ENCODE measurements at regions not wholly inside any gene's neighbourhood (a gene's known extent, or its start where the extent isn't known, plus 50 kb on each side); places are given as distances from the start of the nearest gene placed in this dataset.

DNA sequence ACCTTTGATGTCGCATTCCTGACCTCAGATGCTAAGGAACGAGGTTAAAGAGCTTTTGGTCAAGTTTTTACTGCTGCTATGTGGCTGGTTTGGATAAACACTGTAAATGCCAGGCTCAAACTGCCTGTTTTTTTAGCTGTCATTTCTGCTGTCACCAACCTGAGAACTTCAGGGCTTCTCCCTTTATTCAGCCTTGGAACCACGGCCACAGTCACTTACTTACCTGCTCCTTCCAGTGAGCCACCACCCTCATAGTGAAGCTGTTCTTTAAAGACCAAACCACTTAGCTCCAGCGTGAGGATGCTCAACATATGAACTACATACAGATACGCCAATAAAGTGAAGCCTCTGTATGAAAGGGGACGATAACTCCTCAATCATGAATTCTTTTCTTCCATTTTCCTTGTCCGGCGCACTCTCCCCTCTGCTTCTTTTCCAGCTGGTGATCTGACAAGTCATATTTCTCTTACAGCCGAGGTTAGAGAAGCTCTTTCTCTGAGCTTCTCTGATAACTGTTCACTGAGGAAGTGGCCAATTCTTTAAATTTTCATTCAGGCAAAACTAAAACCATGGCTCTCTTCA is 152.8 kb upstream of the ANK2 start:
- no peak for DNase-seq

DNA sequence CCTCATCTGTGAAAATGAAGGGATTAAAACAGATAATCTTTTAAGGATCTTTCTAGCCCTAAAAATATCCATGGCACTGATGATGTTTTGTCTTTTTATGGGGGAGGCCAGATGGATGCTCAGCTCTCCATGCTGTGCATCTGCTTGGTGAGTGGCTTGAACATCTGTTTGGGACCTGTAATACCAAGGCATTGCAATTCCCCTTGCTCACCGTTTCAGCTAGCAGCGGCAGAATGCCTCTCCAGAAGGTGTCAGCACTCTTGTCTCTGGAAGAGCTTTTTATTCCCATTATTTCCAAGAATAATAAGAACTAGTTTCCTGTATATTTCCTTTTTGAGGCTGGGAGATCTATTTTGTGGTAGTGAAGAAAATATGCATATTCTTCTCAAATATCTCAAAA is 151.9 kb upstream of the ANK2 start:
- no peak for DNase-seq

DNA sequence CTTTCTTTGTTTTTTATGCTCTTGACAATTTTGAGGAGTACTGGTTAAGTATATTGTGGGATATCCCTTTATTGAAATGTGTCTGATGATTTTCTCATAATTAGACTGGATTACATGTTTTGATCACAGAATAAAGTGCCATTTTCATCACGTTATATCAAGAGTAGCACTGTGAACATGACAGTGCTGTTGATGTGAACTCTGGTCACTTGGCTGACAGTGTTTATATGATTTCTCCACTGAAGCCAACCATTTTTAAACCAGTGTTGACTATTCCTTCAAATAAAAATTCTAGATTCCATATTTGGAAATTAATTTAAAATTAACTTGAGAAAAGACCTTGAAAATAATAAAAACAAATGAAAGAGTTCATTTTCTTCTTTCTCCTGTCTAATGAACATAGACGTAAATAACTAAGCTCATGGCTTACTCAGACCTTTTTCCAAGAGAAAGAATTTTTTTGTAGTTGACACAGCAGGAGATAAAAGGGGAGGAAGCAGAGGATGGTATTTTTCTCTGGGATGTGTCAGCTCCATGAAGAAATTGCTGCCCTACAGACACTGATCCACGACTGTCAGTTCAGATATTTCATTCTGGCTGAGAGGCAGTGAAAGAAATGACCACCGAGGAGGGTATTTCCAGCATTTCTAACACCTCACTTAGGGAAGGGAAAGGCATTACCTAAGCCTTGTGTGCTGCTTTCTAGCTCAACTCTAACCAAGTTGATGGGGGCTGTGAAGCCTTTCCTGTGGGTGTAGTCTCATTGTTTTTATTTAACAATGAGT is 150.9 kb upstream of the ANK2 start:
- DNase-seq = no peak

DNA sequence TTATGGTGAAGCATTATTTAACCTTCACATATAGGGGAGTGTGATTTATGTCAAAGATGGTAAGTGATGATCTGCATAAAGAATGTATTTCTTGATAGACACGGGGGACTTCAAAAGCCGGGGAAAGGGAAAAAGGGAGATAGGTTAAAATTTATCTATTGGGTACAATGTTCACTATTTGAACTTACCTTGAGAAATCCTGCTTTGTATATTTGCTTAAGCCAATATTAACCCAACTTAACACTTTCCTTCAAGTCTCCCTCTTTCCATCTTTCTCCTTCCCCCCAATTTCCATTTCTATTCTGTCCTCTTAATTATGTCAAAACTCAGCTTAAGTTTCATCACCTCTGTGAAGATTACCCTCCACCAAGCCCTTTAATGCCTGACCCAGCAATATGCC is 149.0 kb upstream of the ANK2 start:
- DNase-seq = no peak

DNA sequence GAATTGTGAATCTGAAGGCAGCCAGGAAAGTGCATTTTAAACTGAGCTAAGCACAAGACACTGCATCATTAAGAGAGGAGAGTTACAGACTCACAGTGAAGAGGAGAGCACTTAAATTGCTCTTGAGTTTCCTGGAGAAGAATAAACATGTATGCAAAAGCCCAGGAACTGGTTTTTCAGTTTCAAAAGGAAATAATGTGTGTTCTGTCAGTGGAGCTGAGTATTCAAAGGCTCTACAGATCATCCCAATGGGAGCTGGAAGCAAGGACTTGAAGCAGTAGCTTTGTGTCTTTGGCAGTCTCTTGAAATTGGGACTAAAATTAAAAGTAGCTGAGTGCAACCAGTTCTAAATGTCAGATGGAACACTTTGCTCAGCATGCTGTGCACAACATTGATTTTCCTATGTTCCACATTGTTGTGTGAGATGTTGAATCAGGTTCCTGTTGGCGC is 147.5 kb upstream of the ANK2 start:
- no peak for DNase-seq

DNA sequence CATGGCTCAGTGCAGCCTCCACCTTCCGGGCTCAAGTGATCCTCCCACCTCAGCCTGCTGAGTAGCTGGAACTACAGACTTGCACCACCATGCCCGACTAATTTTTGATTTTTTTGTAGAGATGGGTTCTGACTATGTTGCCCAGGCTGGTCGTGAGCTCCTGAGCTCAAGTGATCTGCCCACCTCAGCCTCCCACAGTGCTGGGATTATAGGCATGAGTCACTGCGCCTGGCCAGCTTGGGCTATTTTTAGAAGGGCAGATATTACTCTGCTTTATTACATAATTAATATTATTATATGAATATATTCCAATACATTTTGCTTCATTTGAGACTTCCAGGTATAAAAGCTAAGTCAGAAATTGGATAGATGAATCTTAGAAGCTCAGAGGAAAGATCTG is 143.7 kb upstream of the ANK2 start:
- DNase-seq = no peak

DNA sequence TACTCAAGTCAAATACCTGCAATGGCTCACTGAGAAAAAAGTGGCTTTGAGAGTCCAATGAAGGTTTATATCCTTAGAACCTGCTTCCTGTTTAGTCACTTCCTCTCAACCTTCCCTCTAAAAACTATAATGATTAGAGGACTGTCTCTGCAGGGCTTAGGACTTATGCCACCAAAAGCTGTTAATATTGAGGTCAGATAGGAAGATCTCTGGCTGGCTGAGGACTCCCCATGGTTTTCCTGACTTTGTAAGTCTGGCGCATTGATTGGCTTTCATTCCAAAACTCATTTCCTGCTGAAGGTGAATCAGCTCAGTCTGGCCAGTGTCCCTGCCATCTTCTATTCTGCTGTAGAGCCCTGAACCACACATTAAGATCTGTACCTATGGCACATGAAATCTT is 140.9 kb upstream of the ANK2 start:
- DNase-seq = no peak

DNA sequence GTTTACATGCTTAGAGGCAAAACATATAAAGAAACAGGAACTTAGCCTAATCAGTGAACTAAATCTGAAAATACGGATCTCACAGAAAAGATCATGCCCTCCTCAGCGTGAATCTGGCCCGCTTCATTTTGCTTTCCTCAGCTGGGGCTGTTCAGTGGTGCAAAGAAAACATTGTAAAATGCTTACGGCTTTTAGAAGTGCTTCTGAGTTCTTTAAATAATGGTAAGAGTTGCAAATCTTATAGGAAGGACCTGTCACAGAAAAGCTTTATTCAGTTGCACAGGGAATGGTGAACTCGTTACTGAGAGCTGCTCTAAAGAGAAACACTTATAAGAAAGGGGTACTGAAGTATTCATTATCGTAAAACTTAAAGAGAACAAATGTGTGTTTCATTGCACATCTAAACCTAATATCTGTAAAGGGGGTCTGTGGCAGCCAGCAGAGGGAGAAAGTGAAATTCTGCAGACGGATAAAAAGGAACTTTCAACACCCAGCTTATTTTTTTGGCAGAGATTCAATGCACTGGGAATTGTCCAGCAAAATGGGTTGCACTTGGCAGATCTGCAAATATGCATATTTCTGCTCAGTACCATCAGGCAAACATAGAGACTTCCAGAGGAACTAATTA is 139.2 kb upstream of the ANK2 start:
- DNase-seq = no peak

DNA sequence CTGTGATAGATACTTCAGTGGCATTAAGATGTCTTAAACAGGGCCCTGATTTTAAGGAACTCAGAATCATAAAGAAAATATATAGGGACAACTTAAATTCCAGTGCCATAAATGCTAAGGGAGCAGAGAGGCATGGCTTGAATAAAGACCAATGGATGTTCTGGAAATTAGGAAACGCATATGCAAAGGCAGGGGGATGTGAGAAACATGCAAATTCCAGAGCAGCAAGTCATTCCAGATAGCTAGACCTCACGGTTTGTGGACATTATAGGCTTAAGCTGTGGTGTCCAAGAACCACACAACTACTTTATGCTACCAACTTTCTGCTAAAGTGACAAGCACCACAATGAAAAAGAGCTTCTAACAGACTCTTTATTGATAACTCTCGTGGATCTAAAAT is 132.6 kb upstream of the ANK2 start:
- no peak for DNase-seq

DNA sequence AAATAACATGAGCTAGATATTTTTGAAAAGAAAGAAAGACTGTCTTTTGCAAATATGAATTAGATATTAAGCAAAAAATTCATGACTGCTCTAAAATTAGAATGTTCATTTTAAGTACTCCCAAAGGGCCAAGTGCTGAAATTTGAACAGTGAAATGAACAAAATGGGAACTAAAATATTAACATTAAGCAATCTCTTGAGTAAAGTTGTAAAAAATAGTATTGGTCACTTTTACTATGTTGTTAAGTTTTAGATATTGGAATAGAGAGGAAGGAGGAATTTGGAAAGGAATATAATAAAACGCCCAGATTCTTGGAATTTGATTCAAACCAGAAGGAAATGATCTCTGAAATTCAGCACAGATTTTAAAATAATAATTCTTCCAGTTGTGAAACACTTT is 125.9 kb upstream of the ANK2 start:
- no peak for DNase-seq

DNA sequence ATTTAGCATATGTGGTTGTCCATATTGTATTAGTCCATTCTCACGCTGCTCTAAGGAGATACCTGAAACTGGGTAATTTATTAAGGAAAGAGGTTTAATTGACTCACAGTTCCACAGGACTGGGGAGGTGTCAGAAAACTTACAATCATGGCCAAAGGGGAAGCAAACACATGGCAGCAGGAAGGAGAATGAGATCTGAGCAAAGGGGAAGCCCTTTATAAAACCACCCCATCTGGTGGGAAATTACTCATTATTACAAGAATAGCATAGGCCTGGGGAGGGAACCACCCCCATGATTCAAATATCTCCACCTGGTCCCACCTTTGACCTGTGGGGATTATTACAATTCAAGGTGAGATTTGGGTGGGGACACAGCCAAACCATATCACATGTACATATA is 122.6 kb upstream of the ANK2 start:
- DNase-seq = no peak

DNA sequence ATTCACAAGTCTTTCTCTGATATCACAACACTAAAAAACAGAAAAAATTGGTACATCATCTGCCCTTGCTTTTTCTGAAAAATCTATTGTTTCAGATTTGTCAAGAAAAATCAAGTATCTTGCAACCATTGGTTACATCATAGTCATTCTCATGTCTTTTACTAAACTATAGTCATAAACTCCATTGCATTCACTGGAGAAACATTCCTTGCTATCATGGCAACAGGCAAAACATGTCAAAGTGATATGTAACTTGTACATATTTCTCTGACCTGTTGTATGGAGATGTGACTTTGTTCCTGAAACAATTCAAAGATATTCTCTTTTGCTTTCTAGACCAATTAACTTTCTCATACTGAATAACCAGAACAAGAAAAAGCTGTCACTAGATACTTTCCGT is 121.9 kb upstream of the ANK2 start:
- DNase-seq = no peak

DNA sequence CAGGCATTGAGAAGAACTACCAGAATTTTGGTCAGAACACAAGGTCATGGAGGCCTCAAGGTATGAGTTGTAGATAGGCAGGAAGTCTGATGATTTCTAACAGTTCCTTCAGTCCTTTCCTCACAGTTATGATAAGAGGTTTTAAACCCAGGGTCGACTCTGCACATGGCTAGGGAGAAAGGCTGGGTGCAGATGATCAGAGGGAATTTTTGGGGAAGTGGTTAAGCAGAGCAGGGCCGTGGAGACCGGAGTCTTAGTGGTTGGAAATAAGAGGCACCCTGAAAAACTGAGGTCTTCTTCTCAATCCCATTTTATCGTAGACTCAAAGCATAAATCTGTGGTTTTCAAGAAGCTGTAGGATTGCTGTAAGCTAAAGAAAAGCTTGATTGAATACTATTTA is 118.5 kb upstream of the ANK2 start:
- no peak for DNase-seq

DNA sequence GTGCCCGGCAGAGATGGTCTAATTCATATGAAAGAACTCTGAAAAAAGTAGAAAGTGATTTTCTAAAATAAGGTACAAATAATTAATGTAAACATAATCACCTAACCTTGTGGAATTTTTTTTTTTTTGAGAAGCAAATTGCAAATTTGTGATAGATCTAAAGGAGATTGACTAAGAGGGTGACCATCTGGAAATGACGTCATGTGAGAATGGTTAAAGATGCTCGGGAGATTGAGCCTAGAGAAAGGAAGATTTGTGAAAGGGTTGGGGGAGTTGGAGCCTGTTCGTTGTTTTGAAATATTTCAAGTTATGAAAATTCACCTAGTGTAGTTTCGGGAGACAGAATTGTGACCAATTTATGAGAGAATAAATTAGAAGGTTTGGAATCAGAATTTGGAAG is 115.7 kb upstream of the ANK2 start:
- DNase-seq = no peak

DNA sequence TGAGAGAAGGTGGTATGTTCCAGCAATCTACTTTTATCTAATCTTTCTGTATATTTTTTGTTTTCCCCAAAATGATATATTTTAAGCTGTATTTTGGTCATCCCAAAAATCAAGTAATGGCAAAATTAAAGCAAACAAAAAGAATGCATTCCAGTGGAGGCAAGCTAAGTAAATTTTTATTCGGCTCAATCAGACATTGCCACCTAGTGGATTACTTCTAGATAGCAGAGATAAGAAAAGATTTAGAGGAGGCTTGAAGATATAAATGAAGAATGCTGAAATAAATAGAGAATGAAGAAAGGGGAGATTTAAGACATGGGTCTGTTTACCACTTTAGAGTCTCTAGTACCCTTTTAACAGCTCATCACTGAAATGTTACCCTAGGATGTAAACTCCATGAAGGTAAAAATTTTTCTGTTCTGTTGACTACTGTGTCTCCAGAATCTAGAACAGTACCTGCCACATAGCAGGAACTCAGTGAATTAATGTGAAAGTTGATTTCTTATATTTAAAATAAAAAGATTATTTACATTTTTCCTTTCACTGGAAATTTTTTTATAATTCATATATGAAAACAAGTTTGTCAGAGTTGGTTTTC is 110.9 kb upstream of the ANK2 start:
- no peak for DNase-seq

DNA sequence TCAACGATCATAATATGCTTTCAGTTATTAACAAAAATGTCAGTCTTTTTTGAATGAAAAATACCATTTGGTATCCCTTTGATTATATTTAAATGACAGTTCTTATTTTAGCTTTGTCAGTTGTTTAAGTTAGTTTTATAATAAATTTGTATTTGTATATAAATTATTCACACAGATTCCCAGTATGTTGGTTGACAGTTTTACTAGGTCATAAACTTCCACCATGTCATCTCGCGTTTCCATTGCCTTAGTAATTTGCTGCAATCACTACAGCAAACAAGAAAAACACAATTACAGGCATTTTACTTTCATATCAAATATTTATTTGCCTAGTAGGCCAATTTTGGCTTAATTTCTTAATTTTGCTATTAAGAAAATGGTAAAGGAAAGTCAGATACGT is 109.6 kb upstream of the ANK2 start:
- no peak for DNase-seq

DNA sequence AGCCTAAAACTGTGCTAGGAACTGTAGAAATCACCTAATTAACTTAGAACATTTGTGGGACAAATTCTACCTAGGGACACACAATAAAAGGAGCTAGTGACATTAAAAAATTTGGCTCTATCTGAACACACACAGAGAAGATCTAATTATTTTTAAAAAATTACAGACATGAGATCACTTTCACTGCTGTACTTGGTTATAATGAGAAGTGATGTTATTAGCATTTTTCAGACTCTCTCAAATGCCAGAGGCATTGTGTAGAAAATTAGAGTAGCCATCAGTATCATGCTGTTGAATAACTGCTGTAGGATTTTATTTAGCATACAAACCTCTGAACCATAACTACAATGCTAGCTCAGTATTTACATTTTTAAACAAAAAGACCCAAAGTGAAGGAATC is 109.1 kb upstream of the ANK2 start:
- no peak for DNase-seq

DNA sequence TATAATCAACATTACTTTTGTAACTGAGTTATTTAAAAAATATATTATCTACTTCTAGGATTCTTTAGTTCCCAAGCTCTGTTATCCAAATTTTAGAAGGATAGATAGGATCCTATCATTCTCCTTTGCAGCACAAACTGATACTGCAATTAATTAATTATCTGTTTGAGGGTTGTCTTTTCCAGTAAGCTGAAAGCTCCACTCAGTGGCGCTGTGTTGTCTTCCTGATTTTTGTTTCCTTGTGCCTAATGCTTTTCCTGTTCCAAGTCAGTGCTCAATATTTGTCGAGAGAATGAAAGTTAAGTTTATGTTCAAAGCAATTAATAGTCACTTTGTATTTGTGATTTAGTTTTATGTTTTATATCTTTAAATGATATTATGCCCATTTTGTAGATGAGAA is 107.4 kb upstream of the ANK2 start:
- DNase-seq = no peak

DNA sequence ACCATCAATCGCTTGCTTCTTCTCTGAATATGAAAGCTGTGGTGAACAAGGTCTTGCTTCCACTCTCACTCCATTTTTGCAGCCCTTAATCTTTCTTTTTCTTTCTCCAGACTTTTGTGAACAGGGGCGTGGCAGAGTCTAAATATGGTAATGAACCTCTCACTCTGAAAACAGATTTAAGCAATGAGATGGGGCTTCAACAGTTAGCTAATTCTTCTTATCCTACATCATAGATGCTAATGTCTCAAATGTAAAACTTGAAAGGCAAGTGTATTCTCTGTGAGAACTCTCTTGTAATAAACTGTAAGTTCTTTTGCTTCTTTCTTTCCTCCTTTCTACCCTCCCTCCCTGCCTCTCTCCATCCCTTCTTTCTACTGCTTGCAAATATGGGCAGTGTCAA is 106.5 kb upstream of the ANK2 start:
- DNase-seq = no peak

DNA sequence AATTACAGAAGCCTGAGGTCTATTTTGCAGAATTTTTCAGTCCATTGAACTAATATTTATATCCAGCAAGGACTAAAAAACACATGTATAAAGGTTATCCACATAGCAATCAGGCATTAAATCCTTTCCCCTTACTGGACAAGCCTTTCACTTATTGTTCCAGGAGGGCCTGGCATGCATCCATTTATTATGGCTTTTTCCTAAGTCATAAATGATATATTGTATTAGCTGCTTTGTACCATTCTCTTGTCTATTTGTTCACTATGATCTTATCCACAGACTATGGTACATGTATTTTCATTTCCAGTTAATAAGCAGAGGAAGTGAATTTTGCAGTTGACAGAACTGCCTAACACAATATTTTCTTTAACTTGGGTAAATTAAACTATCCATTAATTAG is 105.4 kb upstream of the ANK2 start:
- no peak for DNase-seq

DNA sequence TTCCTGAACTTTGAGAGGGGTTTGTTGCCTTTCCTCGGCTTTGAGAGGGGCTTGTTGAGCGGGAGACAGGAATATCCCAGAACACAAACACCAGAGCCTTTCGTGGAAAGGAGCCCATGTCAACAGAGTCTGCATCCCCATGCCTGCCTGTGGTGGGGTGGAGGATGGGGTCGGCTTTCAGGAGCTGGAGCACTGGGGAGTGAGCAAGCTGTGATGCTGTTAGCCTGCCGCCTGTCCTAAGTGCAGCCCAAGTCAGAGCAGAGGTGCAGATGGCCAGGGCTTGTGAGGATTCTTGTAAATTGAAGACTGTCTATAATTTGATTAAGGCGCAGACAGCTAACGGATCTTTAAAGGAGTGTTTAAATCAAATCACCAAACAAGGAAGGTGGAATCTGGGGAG is 103.3 kb upstream of the ANK2 start:
- no peak for DNase-seq

DNA sequence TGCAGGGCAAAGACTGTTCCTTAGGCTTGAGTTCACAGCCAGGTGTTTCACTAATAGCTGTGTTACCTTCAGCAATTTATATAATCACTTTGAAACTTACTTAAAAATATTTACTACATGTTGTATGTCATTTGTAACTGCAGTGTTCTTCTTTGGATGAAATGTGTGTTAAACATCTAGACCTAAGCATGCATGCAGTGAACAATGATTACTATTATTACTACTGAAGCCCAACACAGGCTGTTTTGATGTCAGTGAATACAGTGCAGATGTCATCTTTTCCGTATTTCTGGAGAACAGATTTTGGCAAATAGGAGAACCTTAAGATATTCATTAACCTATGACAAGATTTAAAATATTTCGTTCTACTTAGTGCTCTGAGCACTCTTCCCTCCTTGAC is 101.8 kb upstream of the ANK2 start:
- DNase-seq = no peak

DNA sequence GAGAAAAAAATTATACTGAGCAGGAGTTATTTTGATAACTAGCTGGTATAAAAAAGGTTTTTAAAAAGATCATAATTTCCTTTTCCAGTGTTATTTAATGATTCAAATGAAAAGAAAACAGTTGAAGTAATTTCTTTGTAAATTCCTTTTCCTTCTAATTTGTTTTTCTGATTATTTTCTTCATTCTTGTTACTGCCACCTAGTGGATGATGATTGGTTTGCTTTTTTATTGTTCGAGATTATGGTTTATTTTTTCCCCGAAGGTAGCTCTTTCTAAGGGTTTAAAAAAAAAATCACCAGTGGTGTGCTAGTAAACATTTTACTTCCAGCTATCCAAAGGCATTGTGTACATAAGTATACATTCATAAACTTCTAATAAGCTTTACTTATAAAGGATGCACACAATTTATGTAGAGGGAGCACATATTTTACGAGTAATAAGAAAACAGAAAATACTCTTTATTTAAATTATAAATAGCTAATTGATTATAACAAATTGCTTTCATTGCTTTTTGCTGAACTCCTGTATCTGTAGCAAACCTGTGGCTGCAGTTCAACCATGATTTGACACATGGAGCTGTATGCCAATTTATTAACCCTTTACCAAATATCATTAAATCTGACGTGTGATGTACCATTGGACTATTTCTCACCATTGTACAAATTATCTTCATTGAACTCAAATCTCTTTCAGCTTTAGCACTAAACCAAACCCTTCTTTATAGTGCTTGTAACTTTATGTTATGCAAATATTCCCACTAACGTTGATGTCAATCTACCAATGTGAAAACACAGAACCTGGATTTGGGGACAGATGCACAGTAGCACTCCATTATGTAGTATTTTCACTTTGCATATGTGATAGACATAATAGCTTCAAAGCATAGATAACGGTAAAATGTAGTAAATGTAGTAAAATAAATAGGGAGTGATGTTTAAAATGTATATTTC is 97.8 kb upstream of the ANK2 start:
- no peak for DNase-seq
